Esophagus mucosa (tissue), 1 donor: ENCODE measurements at regions not wholly inside any gene's neighbourhood (a gene's known extent, or its start where the extent isn't known, plus 50 kb on each side); places are given as distances from the start of the nearest gene placed in this dataset.

ENCODE experiments used
- ATAC-seq: fragments of 200-7000 bp; cut with Tn5 transposase; one replicate; pipeline ENCODE4 v1.9.1; 2020
- donor health status: DM: yes; HTN: yes; CAD: no.

GRCh38 chr5:167230414-167230813 lies 1061.0 kb upstream of the WWC1 start:
- no peak for ATAC-seq

GRCh38 chr5:167232675-167233311 lies 1058.7 kb upstream of the WWC1 start:
- no peak for ATAC-seq

- no peak for ATAC-seq
These were observed 1057.8 kb upstream of the WWC1 start for GRCh38 chr5:167233507-167234220.

GRCh38 chr5:167241436-167242067 lies 1049.9 kb upstream of the WWC1 start:
- ATAC-seq, result no peak

- ATAC-seq, result no peak
These were observed 1048.7 kb upstream of the WWC1 start for GRCh38 chr5:167242701-167243100.

GRCh38 chr5:167243463-167243862 lies 1048.0 kb upstream of the WWC1 start:
- ATAC-seq, result no peak

- no peak for ATAC-seq
These were observed 1046.9 kb upstream of the WWC1 start for GRCh38 chr5:167244583-167244982.

- no peak for ATAC-seq
These were observed 1045.6 kb upstream of the WWC1 start for GRCh38 chr5:167245868-167246267.

GRCh38 chr5:167247816-167248215 lies 1043.6 kb upstream of the WWC1 start:
- no peak for ATAC-seq

- no peak for ATAC-seq
These were observed 1043.2 kb upstream of the WWC1 start for GRCh38 chr5:167248257-167248656.

- ATAC-seq, result no peak
These were observed 1040.4 kb upstream of the WWC1 start for GRCh38 chr5:167250996-167251395.

- ATAC-seq, result no peak
These were observed 1037.3 kb upstream of the WWC1 start for GRCh38 chr5:167254132-167254531.

GRCh38 chr5:167255926-167256325 lies 1035.5 kb upstream of the WWC1 start:
- no peak for ATAC-seq

- ATAC-seq, result no peak
These were observed 1031.6 kb upstream of the WWC1 start for GRCh38 chr5:167259806-167260205.

GRCh38 chr5:167261309-167262100 lies 1029.9 kb upstream of the WWC1 start:
- no peak for ATAC-seq

GRCh38 chr5:167263185-167263584 lies 1028.3 kb upstream of the WWC1 start:
- ATAC-seq, result no peak

GRCh38 chr5:167264348-167264747 lies 1027.1 kb upstream of the WWC1 start:
- no peak for ATAC-seq

- ATAC-seq, result no peak
These were observed 1023.1 kb upstream of the WWC1 start for GRCh38 chr5:167268337-167268736.

GRCh38 chr5:167269146-167269545 lies 1022.3 kb upstream of the WWC1 start:
- ATAC-seq, result no peak

- no peak for ATAC-seq
These were observed 1020.4 kb upstream of the WWC1 start for GRCh38 chr5:167271081-167271480.

GRCh38 chr5:167271511-167271910 lies 1019.9 kb upstream of the WWC1 start:
- ATAC-seq, result no peak

GRCh38 chr5:167280111-167280510 lies 1011.3 kb upstream of the WWC1 start:
- ATAC-seq, result no peak

GRCh38 chr5:167281925-167282324 lies 1009.5 kb upstream of the WWC1 start:
- ATAC-seq, result no peak
